ENCODE measurements at regions not wholly inside any gene's neighbourhood (a gene's known extent, or its start where the extent isn't known, plus 50 kb on each side); places are given as distances from the start of the nearest gene placed in this dataset.

DNA sequence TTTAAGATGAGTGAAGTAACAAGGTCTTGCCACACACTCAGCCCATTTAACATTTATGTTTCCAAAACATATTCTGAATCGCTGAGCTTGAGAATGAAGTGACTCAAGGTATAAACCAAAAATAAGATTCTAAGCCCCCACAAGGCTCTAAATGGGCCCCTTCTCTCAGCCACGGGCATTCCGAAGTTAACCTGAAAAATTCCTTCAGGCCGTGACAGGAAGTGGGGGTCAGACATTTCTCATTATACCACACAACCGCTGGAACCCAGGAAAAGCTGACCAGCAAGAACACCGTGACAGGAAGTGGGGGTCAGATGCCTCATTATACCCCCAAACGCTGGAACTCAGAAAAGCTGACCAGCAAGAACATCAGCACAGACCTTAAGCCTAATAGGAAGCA is 247.9 kb downstream of the ERMARD start (continued):
- TF ChIP-seq, protein P1, sequence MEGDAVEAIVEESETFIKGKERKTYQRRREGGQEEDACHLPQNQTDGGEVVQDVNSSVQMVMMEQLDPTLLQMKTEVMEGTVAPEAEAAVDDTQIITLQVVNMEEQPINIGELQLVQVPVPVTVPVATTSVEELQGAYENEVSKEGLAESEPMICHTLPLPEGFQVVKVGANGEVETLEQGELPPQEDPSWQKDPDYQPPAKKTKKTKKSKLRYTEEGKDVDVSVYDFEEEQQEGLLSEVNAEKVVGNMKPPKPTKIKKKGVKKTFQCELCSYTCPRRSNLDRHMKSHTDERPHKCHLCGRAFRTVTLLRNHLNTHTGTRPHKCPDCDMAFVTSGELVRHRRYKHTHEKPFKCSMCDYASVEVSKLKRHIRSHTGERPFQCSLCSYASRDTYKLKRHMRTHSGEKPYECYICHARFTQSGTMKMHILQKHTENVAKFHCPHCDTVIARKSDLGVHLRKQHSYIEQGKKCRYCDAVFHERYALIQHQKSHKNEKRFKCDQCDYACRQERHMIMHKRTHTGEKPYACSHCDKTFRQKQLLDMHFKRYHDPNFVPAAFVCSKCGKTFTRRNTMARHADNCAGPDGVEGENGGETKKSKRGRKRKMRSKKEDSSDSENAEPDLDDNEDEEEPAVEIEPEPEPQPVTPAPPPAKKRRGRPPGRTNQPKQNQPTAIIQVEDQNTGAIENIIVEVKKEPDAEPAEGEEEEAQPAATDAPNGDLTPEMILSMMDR (conservative IDR thresholded peaks at IDR 0.05; ENCODE audit: low read depth in 2 of 2), result no peak
- TF ChIP-seq JUNB (IDR thresholded peaks at IDR 0.05; ENCODE audit: unreplicated experiment), result no peak
- no peak for TF ChIP-seq CREB1 (CRISPR knock-in tag; IDR thresholded peaks at IDR 0.05; ENCODE audit: low read depth)
- no peak for TF ChIP-seq EZH2phosphoT487 (IDR thresholded peaks at IDR 0.05; ENCODE audit: unreplicated experiment)
- TF ChIP-seq ZNF331 (CRISPR knock-in tag; IDR thresholded peaks at IDR 0.05; ENCODE audit: low read depth), result no peak
- TF ChIP-seq, protein P2, sequence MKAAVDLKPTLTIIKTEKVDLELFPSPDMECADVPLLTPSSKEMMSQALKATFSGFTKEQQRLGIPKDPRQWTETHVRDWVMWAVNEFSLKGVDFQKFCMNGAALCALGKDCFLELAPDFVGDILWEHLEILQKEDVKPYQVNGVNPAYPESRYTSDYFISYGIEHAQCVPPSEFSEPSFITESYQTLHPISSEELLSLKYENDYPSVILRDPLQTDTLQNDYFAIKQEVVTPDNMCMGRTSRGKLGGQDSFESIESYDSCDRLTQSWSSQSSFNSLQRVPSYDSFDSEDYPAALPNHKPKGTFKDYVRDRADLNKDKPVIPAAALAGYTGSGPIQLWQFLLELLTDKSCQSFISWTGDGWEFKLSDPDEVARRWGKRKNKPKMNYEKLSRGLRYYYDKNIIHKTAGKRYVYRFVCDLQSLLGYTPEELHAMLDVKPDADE (IDR thresholded peaks at IDR 0.05), result no peak
- TF ChIP-seq EZH2 (IDR thresholded peaks at IDR 0.05; ENCODE audit: low read depth, unreplicated experiment), result no peak
- TF ChIP-seq POLR2AphosphoS5 (IDR thresholded peaks at IDR 0.05; ENCODE audit: low read depth), result no peak
- no peak for TF ChIP-seq STAT1 (IDR thresholded peaks at IDR 0.05; ENCODE audit: unreplicated experiment)
- TF ChIP-seq, protein P3, sequence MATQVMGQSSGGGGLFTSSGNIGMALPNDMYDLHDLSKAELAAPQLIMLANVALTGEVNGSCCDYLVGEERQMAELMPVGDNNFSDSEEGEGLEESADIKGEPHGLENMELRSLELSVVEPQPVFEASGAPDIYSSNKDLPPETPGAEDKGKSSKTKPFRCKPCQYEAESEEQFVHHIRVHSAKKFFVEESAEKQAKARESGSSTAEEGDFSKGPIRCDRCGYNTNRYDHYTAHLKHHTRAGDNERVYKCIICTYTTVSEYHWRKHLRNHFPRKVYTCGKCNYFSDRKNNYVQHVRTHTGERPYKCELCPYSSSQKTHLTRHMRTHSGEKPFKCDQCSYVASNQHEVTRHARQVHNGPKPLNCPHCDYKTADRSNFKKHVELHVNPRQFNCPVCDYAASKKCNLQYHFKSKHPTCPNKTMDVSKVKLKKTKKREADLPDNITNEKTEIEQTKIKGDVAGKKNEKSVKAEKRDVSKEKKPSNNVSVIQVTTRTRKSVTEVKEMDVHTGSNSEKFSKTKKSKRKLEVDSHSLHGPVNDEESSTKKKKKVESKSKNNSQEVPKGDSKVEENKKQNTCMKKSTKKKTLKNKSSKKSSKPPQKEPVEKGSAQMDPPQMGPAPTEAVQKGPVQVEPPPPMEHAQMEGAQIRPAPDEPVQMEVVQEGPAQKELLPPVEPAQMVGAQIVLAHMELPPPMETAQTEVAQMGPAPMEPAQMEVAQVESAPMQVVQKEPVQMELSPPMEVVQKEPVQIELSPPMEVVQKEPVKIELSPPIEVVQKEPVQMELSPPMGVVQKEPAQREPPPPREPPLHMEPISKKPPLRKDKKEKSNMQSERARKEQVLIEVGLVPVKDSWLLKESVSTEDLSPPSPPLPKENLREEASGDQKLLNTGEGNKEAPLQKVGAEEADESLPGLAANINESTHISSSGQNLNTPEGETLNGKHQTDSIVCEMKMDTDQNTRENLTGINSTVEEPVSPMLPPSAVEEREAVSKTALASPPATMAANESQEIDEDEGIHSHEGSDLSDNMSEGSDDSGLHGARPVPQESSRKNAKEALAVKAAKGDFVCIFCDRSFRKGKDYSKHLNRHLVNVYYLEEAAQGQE (IDR thresholded peaks at IDR 0.05; ENCODE audit: unreplicated experiment), result no peak
- TF ChIP-seq ZNF114 (CRISPR knock-in tag; IDR thresholded peaks at IDR 0.05), result no peak

DNA sequence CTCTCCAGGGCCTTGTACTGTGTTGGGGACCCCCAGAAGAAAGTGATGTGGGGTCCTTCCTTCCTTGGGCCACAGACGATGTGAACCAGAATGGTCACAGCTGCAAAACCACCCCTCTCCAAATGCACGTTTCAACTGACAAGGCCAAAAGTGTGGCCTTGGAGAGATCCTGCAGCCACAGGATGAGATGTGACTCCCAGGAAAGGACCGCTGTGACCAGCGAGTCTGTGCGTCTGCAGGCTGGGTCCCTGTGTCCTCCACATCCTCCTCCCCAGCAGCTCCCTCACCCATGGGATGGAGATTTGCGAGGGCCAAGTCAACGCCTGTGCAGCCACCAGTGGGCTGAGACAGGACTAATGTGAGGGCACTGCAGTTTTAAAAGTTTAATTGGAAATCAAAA is 247.0 kb downstream of the ERMARD start:
- H3K36me3 Mint-ChIP-seq (ENCODE audit: low read depth), result peaks cover 30% of the 10 kb centered on the region
- Histone ChIP-seq H3K27ac (ENCODE audit: low read depth) (no peak overlapping the region), H4K20me1 (replicated peaks; ENCODE audit: insufficient read depth) (no peaks in the 10 kb centered on the region), H3K79me2 (replicated peaks; ENCODE audit: insufficient read depth) (no peaks in the 10 kb centered on the region), H3K27me3 (ENCODE audit: insufficient read depth) (no peaks in the 10 kb centered on the region), H3K9me2 (ENCODE audit: insufficient read depth) (peaks cover 20% of the 10 kb centered on the region), H3F3A (replicated peaks; ENCODE audit: low read depth) (no peaks in the 10 kb centered on the region), H2AFZ (no peak overlapping the region), H3K4me3 (no peak overlapping the region), H3K4me1 (ENCODE audit: insufficient read depth) (peaks cover 8% of the 10 kb centered on the region), H3K4me2 (no peak overlapping the region), H3K36me3 (ENCODE audit: insufficient read depth) (peaks cover 11% of the 10 kb centered on the region; the same call in 1 of the 2 replicates)
- H3K4me3 Mint-ChIP-seq, result no peak overlapping the region
- H3K27ac Mint-ChIP-seq, result no peak overlapping the region
- DNase-seq (ENCODE audit: low spot score) (no peak), ATAC-seq (no peak)
- peaks cover 3% of the 10 kb centered on the region for H3K27me3 Mint-ChIP-seq (ENCODE audit: insufficient read depth, low read depth, poor library complexity)
- H3K9me3 Mint-ChIP-seq, result peaks cover 39% of the 10 kb centered on the region
- H3K4me1 Mint-ChIP-seq, result 0 out of 3 replicates have a peak, but pooled peaks cover 8% of the 10 kb centered on the region
- TF ChIP-seq ZNF114 (CRISPR knock-in tag; IDR thresholded peaks at IDR 0.05) (no peak), EZH2 (IDR thresholded peaks at IDR 0.05; ENCODE audit: low read depth, unreplicated experiment) (no peak), STAT1 (IDR thresholded peaks at IDR 0.05; ENCODE audit: unreplicated experiment) (no peak), CREB1 (CRISPR knock-in tag; IDR thresholded peaks at IDR 0.05; ENCODE audit: low read depth) (no peak)
- TF ChIP-seq, protein P2 (IDR thresholded peaks at IDR 0.05), result no peak

All from GM23338 (cell line).